OCI-LY7 (cell line): ENCODE measurements at regions not wholly inside any gene's neighbourhood (a gene's known extent, or its start where the extent isn't known, plus 50 kb on each side); places are given as distances from the start of the nearest gene placed in this dataset.

Source experiments
- BruUV-seq: library from RNA; stranded (reverse); fragments of 400-500 nt; replicated peaks from 2 replicates; lab custom pipeline; 2021; lab: Mats Ljungman, UMichigan
- CTCF ChIA-PET: fragments of 300-600 bp; sonication (Branson Sonifier 250); formaldehyde crosslinking; loops from one replicate; lab custom pipeline; 2022; ENCODE audit warnings: antibody characterized with exemption; ENCODE audit not compliant: unreplicated experiment; lab: Charles Lee
- POLR2A ChIA-PET: fragments of 300-600 bp; sonication (Branson Sonifier 250); formaldehyde crosslinking; loops from one replicate; lab custom pipeline; 2022; ENCODE audit warnings: antibody characterized with exemption; lab: Charles Lee
- DNase-seq: peaks from one replicate; pipeline ENCODE4 v3.0.0-alpha.2; 2015; ENCODE audit warnings: low spot score
- H2AFZ ChIP-seq: fragments of 200-600 bp; sonication (generic), shearing (Covaris generic); 2 replicates; pipeline ENCODE4 v1.6.1; 2014; ENCODE audit warnings: mild to moderate bottlenecking, antibody characterized with exemption, low read length, moderate library complexity
- H3K27ac ChIP-seq: fragments of 200-600 bp; sonication (generic); 2 replicates; pipeline ENCODE4 v1.5.1; 2014; ENCODE audit warnings: mixed run types, low read depth, mild to moderate bottlenecking, moderate library complexity, low read length, inconsistent platforms; ENCODE audit not compliant: poor library complexity, severe bottlenecking
- H3K36me3 ChIP-seq: fragments of 200-600 bp; sonication (generic); 2 replicates; pipeline ENCODE4 v1.6.1; 2014; ENCODE audit warnings: mild to moderate bottlenecking, antibody characterized with exemption, low read length, moderate library complexity, mixed read lengths; ENCODE audit not compliant: insufficient read depth
- H3K4me1 ChIP-seq: fragments of 200-600 bp; sonication (generic); 2 replicates; pipeline ENCODE4 v1.5.1; 2014; ENCODE audit warnings: mild to moderate bottlenecking, low read length; ENCODE audit not compliant: insufficient read depth, poor library complexity, severe bottlenecking
- H3K4me2 ChIP-seq: fragments of 200-600 bp; sonication (generic); 2 replicates; pipeline ENCODE4 v1.6.1; 2014; ENCODE audit warnings: mild to moderate bottlenecking, low read length
- H3K4me3 ChIP-seq: fragments of 200-600 bp; sonication (generic); 2 replicates; pipeline ENCODE4 v1.5.1; 2014; ENCODE audit warnings: mild to moderate bottlenecking, low read depth, low read length; ENCODE audit not compliant: poor library complexity, severe bottlenecking
- H3K79me2 ChIP-seq: fragments of 200-600 bp; sonication (generic); 2 replicates; pipeline ENCODE4 v1.6.1; 2016; ENCODE audit warnings: low read depth, mild to moderate bottlenecking, low read length, moderate library complexity, mixed read lengths; ENCODE audit not compliant: insufficient read depth
- H3K9me2 ChIP-seq: fragments of 200-600 bp; sonication (generic); 2 replicates; pipeline ENCODE4 v1.6.1; 2016; ENCODE audit warnings: mild to moderate bottlenecking, low read length, mixed read lengths; ENCODE audit not compliant: insufficient read depth
- H3K9me3 ChIP-seq: fragments of 200-600 bp; sonication (generic); 2 replicates; pipeline ENCODE4 v1.6.1; 2014; ENCODE audit warnings: mild to moderate bottlenecking, mixed run types, low read length, mixed read lengths
- H4K20me1 ChIP-seq: fragments of 200-600 bp; sonication (generic); 2 replicates; pipeline ENCODE4 v1.6.1; 2014; ENCODE audit warnings: mild to moderate bottlenecking, antibody characterized with exemption, low read length, moderate library complexity, mixed read lengths; ENCODE audit not compliant: insufficient read depth
- CTCF ChIP-seq: fragments of 200-600 bp; sonication (generic); conservative IDR thresholded peaks from 2 replicates; pipeline ENCODE4 v1.5.1; 2014; ENCODE audit warnings: mild to moderate bottlenecking, antibody characterized with exemption, low read length, moderate library complexity, mixed read lengths
- EZH2phosphoT487 ChIP-seq: fragments of 200-600 bp; sonication (generic); IDR thresholded peaks from 2 replicates; pipeline ENCODE4 v1.6.1; 2018; ENCODE audit warnings: low read depth, borderline replicate concordance, mild to moderate bottlenecking, mixed run types, antibody characterized with exemption, low read length, moderate library complexity, mixed read lengths
- intact Hi-C: fragments of 100-400 bp; cut with micrococcal nuclease; formaldehyde crosslinking; loops from one replicate; pipeline ENCODE4 v1.10.0; 2022; ENCODE audit not compliant: unreplicated experiment

- Histone ChIP-seq H3K4me3 (no peak overlapping the region), H3K79me2 (no peaks in the 10 kb centered on the region), H3K27ac (no peak overlapping the region), H4K20me1 (no peaks in the 10 kb centered on the region), H2AFZ (no peak overlapping the region), H3K9me3 (no peaks in the 10 kb centered on the region), H3K4me1 (no peaks in the 10 kb centered on the region), H3K9me2 (no peaks in the 10 kb centered on the region), H3K4me2 (no peak overlapping the region), H3K36me3 (no peaks in the 10 kb centered on the region)
- intact Hi-C loops: no loop called here
- no peak for TF ChIP-seq EZH2phosphoT487
- no peak for TF ChIP-seq CTCF
- CTCF ChIA-PET: no interaction called here
- DNase-seq: no peak
- POLR2A ChIA-PET: no interaction called here
- no TSS peak for BruUV-seq
Measured at GRCh38 chr12:58741226-58741625, 179.1 kb downstream of the LRIG3 start.

GRCh38 chr12:58745348-58746125 lies 174.8 kb downstream of the LRIG3 start:
- POLR2A ChIA-PET: no interaction called here
- Histone ChIP-seq H3K79me2 (no peaks in the 10 kb centered on the region), H3K4me2 (no peak overlapping the region), H4K20me1 (no peaks in the 10 kb centered on the region), H3K9me2 (no peaks in the 10 kb centered on the region), H3K9me3 (no peaks in the 10 kb centered on the region), H3K4me3 (no peak overlapping the region), H3K27ac (no peak overlapping the region), H3K36me3 (no peaks in the 10 kb centered on the region), H3K4me1 (no peaks in the 10 kb centered on the region), H2AFZ (no peak overlapping the region)
- CTCF ChIA-PET: no interaction called here
- intact Hi-C loops: no loop called here
- no TSS peak for BruUV-seq
- no peak for DNase-seq
- TF ChIP-seq EZH2phosphoT487 (no peak), CTCF (no peak)

- POLR2A ChIA-PET: no interaction called here
- BruUV-seq: no TSS peak
Measured at GRCh38 chr12:58747533-58747932, 172.8 kb downstream of the LRIG3 start.

More at GRCh38 chr12:58747533-58747932, 172.8 kb downstream of the LRIG3 start:
- H3K27ac ChIP-seq: no peak overlapping the region
- TF ChIP-seq CTCF: no peak
- TF ChIP-seq EZH2phosphoT487: no peak
- no peaks in the 10 kb centered on the region for H3K9me3 ChIP-seq
- no peak overlapping the region for H2AFZ ChIP-seq
- H3K4me3 ChIP-seq: no peak overlapping the region
- DNase-seq: no peak
- no peaks in the 10 kb centered on the region for H4K20me1 ChIP-seq
- H3K4me1 ChIP-seq: no peaks in the 10 kb centered on the region
- H3K4me2 ChIP-seq: no peak overlapping the region
- intact Hi-C loops: no loop called here
- H3K9me2 ChIP-seq: no peaks in the 10 kb centered on the region
- CTCF ChIA-PET: no interaction called here
- H3K36me3 ChIP-seq: no peaks in the 10 kb centered on the region
- H3K79me2 ChIP-seq: no peaks in the 10 kb centered on the region
